HG03521 (cell line): ENCODE measurements at regions not wholly inside any gene's neighbourhood (a gene's known extent, or its start where the extent isn't known, plus 50 kb on each side); places are given as distances from the start of the nearest gene placed in this dataset.

Experiments used
- ATAC-seq: cut with Tn5 transposase; IDR thresholded peaks from one replicate; pipeline ENCODE4 v1.9.1; 2021; ENCODE audit warnings: mild to moderate bottlenecking, moderate library complexity; ENCODE audit not compliant: unreplicated experiment

GRCh38 chr19:31761281-31761913 lies 412.2 kb upstream of the TSHZ3 start:
- no peak for ATAC-seq

- ATAC-seq, result no peak
Measured at GRCh38 chr19:31770223-31770622, 421.0 kb upstream of the TSHZ3 start.

- ATAC-seq, result no peak
Measured at GRCh38 chr19:31772915-31773314, 423.7 kb upstream of the TSHZ3 start.

GRCh38 chr19:31781542-31781941 lies 432.3 kb upstream of the TSHZ3 start:
- ATAC-seq, result no peak

DNA sequence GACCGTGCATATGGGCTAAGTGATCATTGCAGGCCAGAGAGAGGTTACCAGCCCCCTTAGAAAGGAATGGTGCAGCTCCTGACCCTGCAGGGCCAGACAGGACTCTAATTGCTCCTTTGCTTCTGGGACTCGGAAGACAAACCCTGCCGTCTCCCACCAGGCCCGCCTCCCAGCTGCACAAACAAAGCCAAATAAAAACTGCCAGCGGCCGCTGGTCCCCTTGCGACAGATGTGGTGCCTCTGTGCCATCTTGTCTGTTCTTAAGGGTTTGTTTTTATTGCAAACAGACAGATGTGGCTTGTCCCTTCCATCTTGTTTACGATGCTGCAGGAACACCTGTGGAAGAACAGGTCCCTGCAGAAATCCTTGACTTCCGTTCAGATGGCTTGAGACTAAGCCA lies 434.4 kb upstream of the TSHZ3 start:
- no peak for ATAC-seq

DNA sequence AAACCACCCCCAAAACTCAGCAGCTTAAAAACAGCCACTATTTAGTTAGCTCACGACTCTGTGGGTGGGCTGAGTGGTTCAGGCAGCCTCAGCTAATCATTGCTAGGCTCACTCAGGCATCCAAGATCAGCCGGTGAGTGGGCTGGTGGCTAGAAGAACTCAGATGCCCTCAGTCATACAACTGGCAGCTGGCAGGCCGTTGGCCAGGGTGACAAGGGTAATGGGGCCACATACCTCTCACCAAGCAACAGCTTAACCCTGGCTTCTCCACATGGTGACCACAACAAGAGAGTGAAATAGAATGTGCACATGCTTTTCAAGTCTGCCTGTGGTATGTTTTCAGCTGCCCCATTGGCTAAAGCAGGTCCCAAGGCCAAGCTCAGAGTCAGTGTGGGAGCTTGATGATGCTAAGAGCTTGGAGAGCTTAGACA lies 435.4 kb upstream of the TSHZ3 start:
- ATAC-seq, result no peak

- ATAC-seq, result no peak
Measured at GRCh38 chr19:31801611-31802010, 452.4 kb upstream of the TSHZ3 start.

- ATAC-seq, result no peak
Measured at GRCh38 chr19:31803835-31804446, 454.7 kb upstream of the TSHZ3 start.

DNA sequence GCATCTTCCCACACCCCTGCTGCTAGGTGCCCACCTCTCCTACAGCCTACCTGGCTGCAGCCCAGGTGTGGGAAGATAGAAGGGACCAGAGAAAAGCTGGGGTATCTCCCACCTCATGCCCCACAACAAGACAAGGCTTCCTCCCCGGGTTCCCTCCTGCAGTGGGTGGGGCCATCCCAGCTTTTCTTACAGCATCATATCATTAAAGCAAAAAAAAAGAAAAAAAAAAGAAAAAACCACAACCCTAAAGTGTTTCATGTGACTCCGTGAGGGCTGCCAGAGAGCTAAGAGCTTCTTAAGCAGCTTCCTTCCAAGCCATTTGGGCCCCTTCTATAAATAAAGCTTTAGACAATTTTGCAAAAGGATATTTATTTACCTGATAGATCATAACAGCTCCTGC lies 455.4 kb upstream of the TSHZ3 start:
- ATAC-seq, result no peak

- no peak for ATAC-seq
Measured at GRCh38 chr19:31810536-31811109, 461.4 kb upstream of the TSHZ3 start.

- no peak for ATAC-seq
Measured at GRCh38 chr19:31817971-31818797, 468.9 kb upstream of the TSHZ3 start.

DNA sequence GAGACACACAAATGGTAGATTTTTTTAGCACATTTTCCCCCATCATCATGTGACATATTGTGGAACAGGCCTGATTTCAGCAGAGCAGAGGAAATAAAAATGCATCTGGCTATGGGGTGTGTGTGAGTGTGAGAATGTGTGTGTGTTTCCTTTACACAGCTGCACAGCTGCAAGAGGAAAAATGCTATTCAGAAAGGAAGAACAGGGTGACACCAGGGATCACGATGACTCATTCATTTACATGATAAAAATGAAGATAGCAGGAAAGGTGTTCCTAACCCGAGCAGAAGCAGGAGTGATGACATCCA lies 469.5 kb upstream of the TSHZ3 start:
- no peak for ATAC-seq

DNA sequence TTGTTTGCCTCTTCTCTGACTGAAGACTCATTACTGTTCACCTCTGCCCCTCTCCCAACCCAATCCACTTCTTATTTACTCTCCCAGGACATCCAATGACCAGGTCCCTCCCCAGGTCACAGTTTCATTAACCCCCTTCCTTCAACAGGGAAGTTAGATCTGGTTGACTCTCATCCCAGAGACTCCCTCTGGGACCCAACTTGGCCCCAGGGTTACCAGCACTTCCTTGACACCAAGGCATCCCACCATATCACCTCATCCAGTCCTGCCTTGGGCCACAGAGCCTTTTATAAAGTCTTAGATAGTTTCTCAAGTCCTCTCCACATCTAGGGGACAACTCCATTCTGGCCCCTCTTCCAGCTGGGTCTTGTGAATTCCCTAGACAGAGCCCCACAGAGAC lies 470.6 kb upstream of the TSHZ3 start:
- no peak for ATAC-seq

DNA sequence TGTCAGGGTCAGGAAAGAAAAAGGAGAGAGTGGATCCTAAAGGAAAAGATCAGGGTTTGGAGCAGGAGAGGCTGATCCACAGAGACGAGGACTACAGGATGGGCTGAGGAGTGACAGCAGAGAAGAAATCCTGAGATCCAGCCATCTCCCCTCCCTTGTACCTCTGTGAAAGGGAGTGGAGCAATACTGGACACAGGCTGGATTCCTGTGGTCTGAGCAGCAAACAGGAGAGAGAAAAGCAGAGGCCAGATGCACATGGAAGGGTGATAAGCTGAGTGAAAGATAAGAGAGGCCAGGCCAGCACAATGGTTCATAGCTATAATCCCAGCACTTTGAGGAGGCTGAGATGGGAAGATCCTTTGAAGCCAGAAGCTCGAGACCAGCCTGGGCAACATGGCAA lies 472.1 kb upstream of the TSHZ3 start:
- ATAC-seq, result no peak

DNA sequence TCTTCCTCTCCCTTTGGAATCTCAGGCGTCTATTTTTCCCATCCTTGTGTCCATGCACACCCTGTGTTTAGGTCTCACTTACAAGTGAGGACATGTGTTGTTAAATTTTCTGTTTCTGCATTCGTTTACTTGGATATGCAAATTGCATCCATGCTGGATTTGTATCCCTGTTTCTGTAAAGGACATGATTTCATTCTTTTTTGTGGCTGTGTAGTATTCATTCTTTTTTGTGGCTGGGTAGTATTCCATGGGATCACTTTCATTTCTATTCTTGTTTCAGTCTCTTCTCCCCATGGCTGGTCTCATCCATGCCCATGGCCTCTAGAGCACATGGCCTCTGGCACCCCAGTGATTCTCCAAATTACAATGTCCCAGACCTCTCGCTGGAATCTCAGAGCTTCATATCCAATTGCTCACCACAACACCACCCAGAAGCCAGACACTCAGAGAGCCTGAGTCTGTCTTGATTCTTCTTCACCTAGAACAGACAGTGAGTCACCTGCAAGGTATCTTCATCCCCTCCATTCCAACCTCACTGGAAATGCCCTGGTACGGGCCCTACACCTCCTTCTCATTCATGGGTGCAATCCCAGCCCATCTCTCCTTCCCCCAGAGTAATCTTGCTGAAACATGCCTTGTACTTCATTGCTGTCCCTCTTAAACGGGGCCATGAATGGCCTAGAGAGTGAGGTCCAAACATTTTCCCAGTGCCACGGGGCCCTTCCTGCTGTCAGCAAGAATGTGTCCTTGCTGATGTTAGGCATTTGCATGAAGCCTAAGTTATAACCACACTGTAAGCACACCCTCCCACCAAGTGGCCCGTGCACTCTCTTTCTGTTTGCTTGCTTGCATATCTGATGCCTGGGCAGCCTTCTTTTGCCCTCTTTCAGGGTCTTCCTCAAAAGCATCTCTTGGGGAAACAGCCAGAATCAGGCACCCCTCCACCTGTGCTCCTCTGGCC lies 476.2 kb upstream of the TSHZ3 start:
- ATAC-seq, result no peak

GRCh38 chr19:31826325-31826724 lies 477.1 kb upstream of the TSHZ3 start:
- no peak for ATAC-seq

DNA sequence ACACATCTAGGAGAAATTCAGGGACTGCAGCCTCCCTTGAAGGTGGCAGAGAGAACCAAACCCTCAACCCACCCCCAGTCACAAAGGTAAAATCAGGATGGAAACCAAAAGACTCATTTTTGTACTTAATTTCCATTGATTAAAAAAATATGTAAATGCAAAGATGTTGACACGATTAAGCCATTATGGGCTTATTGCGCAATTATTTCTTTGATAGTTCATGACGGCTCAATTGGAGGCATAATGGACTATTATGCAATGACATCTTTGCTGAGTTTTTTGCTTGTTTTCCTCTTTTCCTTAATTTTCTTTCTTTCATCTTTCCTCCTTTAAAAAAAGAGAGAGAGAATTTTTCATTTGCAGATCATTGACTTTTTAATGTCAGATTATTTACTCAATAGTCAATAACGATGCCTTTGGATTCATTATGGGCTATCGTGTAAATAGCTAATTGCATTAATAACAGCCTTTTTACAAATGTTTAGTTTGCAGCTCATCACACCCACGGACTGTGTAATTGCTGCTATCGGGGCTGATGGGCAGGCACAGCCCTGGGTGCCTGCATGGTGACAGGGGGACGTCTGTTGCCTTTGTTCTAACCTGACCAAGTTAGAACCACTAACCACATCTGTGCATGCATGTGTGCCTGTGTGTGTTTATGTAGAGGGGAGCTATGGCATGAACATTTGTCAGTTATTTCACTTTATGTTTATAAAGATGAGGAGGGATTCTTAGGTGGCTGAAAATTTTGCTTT lies 482.4 kb upstream of the TSHZ3 start:
- ATAC-seq, result no peak

GRCh38 chr19:31832176-31832548 lies 482.9 kb upstream of the TSHZ3 start:
- ATAC-seq, result no peak

GRCh38 chr19:31834070-31834469 lies 484.8 kb upstream of the TSHZ3 start:
- ATAC-seq, result no peak

DNA sequence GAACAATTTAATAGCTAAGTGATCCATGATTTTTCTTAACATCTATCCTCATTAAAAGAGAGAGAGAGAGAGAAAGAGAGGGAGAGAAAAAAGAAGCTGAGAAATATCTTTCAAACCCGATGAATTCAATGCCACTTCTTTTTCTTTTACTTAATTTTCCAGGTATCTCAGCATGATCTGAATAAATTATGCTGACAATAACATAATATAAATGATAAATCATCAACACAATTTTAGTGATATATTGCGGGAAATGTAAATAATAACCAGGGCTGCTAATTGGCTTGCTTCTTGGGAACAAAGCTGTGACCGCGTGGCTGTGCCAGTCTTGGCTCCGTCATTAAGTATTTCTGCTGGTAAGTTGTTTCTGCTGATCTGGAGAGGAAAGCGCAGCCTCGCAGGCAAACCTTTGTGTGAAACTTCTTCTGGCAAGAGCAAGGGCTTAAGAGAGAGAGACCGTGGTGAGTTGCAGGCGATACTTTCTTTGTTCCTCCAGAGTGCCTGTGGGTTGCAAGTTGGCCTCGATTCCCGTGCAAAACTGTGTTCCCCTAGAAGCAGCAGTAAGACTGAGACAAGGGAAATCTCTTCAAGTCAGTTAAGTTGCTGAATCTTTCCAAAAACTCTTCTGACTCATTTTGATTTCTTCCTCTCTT lies 489.1 kb upstream of the TSHZ3 start:
- ATAC-seq, result no peak
